KMS-11 (cell line): ENCODE measurements at regions not wholly inside any gene's neighbourhood (a gene's known extent, or its start where the extent isn't known, plus 50 kb on each side); places are given as distances from the start of the nearest gene placed in this dataset.

Experiments
- H2AFZ ChIP-seq: fragments of 200-600 bp; sonication (generic); 2 replicates; pipeline ENCODE4 v1.6.1; 2016; ENCODE audit warnings: antibody characterized with exemption, mixed run types, low read depth
- H3K27ac ChIP-seq: fragments of 200-600 bp; sonication (generic); 2 replicates; pipeline ENCODE4 v1.6.1; 2016; ENCODE audit warnings: mild to moderate bottlenecking, mixed run types
- H3K27me3 ChIP-seq: fragments of 200-600 bp; sonication (generic); 2 replicates; pipeline ENCODE4 v1.6.1; 2017; ENCODE audit warnings: mild to moderate bottlenecking, low read depth, mixed run types, moderate library complexity; ENCODE audit not compliant: insufficient read depth
- H3K36me3 ChIP-seq: fragments of 200-600 bp; sonication (generic); 2 replicates; pipeline ENCODE4 v1.6.1; 2017; ENCODE audit warnings: mild to moderate bottlenecking, mixed run types; ENCODE audit not compliant: insufficient read depth
- H3K4me1 ChIP-seq: fragments of 200-600 bp; sonication (generic); 2 replicates; pipeline ENCODE4 v1.6.1; 2016; ENCODE audit warnings: mild to moderate bottlenecking, low read depth, mixed run types; ENCODE audit not compliant: poor library complexity, severe bottlenecking
- H3K4me2 ChIP-seq: fragments of 200-600 bp; sonication (generic); 2 replicates; pipeline ENCODE4 v1.7.0; 2016; ENCODE audit warnings: mild to moderate bottlenecking, mixed run types
- H3K4me3 ChIP-seq: fragments of 200-600 bp; sonication (generic); IDR thresholded peaks from 2 replicates; pipeline ENCODE4 v1.6.1; 2017; ENCODE audit warnings: low read depth, low read length, mixed read lengths; ENCODE audit not compliant: insufficient read depth
- H3K79me2 ChIP-seq: fragments of 200-600 bp; sonication (generic); 2 replicates; pipeline ENCODE4 v1.6.1; 2016; ENCODE audit warnings: low read depth, mixed run types; ENCODE audit not compliant: insufficient read depth
- H3K9ac ChIP-seq: fragments of 200-600 bp; sonication (generic); 2 replicates; pipeline ENCODE4 v1.6.1; 2016; ENCODE audit warnings: mild to moderate bottlenecking, mixed run types
- H4K20me1 ChIP-seq: fragments of 200-600 bp; sonication (generic); 2 replicates; pipeline ENCODE4 v1.6.1; 2016; ENCODE audit warnings: mild to moderate bottlenecking, mixed run types; ENCODE audit not compliant: insufficient read depth
- CTCF ChIP-seq: fragments of 200-600 bp; sonication (generic); conservative IDR thresholded peaks from 2 replicates; pipeline ENCODE4 v1.6.1; 2017; ENCODE audit warnings: low read depth, mild to moderate bottlenecking, antibody characterized with exemption, low read length, moderate library complexity, mixed read lengths

GRCh38 chrX:139287155-139287924, 243.2 kb upstream of the F9 start:
- Histone ChIP-seq H3K79me2 (no peaks in the 10 kb centered on the region), H3K4me1 (no peaks in the 10 kb centered on the region), H3K9ac (no peak overlapping the region), H3K27ac (no peak overlapping the region), H2AFZ (no peak overlapping the region), H3K4me2 (no peak overlapping the region), H3K27me3 (no peaks in the 10 kb centered on the region), H3K36me3 (no peaks in the 10 kb centered on the region), H3K4me3 (no peak overlapping the region), H4K20me1 (no peaks in the 10 kb centered on the region)
- no peak for TF ChIP-seq CTCF

GRCh38 chrX:139286342-139286741, 244.2 kb upstream of the F9 start:
- Histone ChIP-seq H3K36me3 (no peaks in the 10 kb centered on the region), H3K79me2 (no peaks in the 10 kb centered on the region), H3K27ac (no peak overlapping the region), H3K4me3 (no peak overlapping the region), H4K20me1 (no peaks in the 10 kb centered on the region), H3K27me3 (no peaks in the 10 kb centered on the region), H3K9ac (no peak overlapping the region), H2AFZ (no peak overlapping the region), H3K4me2 (no peak overlapping the region), H3K4me1 (no peaks in the 10 kb centered on the region)
- no peak for TF ChIP-seq CTCF

GRCh38 chrX:139267851-139268250, 262.7 kb upstream of the F9 start:
- no peak overlapping the region for H3K27ac ChIP-seq
- no peaks in the 10 kb centered on the region for H3K79me2 ChIP-seq
- no peaks in the 10 kb centered on the region for H3K36me3 ChIP-seq
- H3K4me2 ChIP-seq = no peak overlapping the region
- no peak overlapping the region for H3K9ac ChIP-seq
- H3K27me3 ChIP-seq = no peaks in the 10 kb centered on the region
- no peaks in the 10 kb centered on the region for H4K20me1 ChIP-seq
- H3K4me3 ChIP-seq = no peak overlapping the region
- H3K4me1 ChIP-seq = no peaks in the 10 kb centered on the region
- no peak overlapping the region for H2AFZ ChIP-seq
- TF ChIP-seq CTCF = no peak

- H3K4me1 ChIP-seq = no peaks in the 10 kb centered on the region
- no peak overlapping the region for H3K9ac ChIP-seq
- no peak for TF ChIP-seq CTCF
- no peaks in the 10 kb centered on the region for H3K27me3 ChIP-seq
- H2AFZ ChIP-seq = no peak overlapping the region
- no peak overlapping the region for H3K27ac ChIP-seq
- H4K20me1 ChIP-seq = no peaks in the 10 kb centered on the region
- no peak overlapping the region for H3K4me3 ChIP-seq
- H3K79me2 ChIP-seq = no peaks in the 10 kb centered on the region
- no peak overlapping the region for H3K4me2 ChIP-seq
- H3K36me3 ChIP-seq = no peaks in the 10 kb centered on the region
Measured at GRCh38 chrX:139246295-139246694, 284.2 kb upstream of the F9 start.
